PC-9 (cell line): ENCODE measurements at regions not wholly inside any gene's neighbourhood (a gene's known extent, or its start where the extent isn't known, plus 50 kb on each side); places are given as distances from the start of the nearest gene placed in this dataset.

Source experiments
- BruUV-seq: library from RNA; stranded (reverse); fragments of 400-500 nt; replicated peaks from 2 replicates; lab custom pipeline; 2021; lab: Mats Ljungman, UMichigan
- CTCF ChIA-PET: fragments of 300-600 bp; sonication (Branson Sonifier 250); formaldehyde crosslinking; loops from one replicate; lab custom pipeline; 2022; ENCODE audit warnings: antibody characterized with exemption; lab: Charles Lee
- POLR2A ChIA-PET: fragments of 300-600 bp; sonication (Branson Sonifier 250); formaldehyde crosslinking; loops from one replicate; lab custom pipeline; 2022; ENCODE audit warnings: antibody characterized with exemption; ENCODE audit not compliant: unreplicated experiment; lab: Charles Lee
- DNase-seq, 2 experiments: peaks; one replicate each; pipeline versions ENCODE4 v3.0.0 to v3.0.0-alpha.2; 2015 to 2022; ENCODE audit warnings: mixed read lengths in 1 of 2
- H2AFZ ChIP-seq: fragments of 200-600 bp; sonication (generic); 2 replicates; pipeline ENCODE4 v1.8.1; 2017; ENCODE audit warnings: antibody characterized with exemption
- H3F3A ChIP-seq: fragments of 200-600 bp; sonication (generic); 2 replicates; pipeline ENCODE4 v1.8.1; 2017; ENCODE audit warnings: antibody characterized with exemption, mild to moderate bottlenecking, low read depth; ENCODE audit not compliant: insufficient read depth
- H3K27ac ChIP-seq: fragments of 200-600 bp; sonication (generic); 2 replicates; pipeline ENCODE4 v1.6.1; 2016; ENCODE audit warnings: mixed run types
- H3K27me3 ChIP-seq: fragments of 200-600 bp; sonication (generic); 2 replicates; pipeline ENCODE4 v1.6.1; 2016; ENCODE audit warnings: low read depth, mixed run types; ENCODE audit not compliant: insufficient read depth
- H3K36me3 ChIP-seq: fragments of 200-600 bp; sonication (generic); 2 replicates; pipeline ENCODE4 v1.6.1; 2016; ENCODE audit warnings: low read depth, mixed run types
- H3K4me1 ChIP-seq: fragments of 200-600 bp; sonication (generic); replicated peaks from 2 replicates; pipeline ENCODE4 v1.6.1; 2016; ENCODE audit warnings: mixed run types; ENCODE audit not compliant: insufficient read depth
- H3K4me2 ChIP-seq: fragments of 200-600 bp; sonication (generic); 2 replicates; pipeline ENCODE4 v1.6.1; 2017; ENCODE audit warnings: mixed run types
- H3K4me3 ChIP-seq: fragments of 200-600 bp; sonication (generic); 2 replicates; pipeline ENCODE4 v1.6.1; 2016; ENCODE audit warnings: mixed run types
- H3K79me2 ChIP-seq: fragments of 200-600 bp; sonication (generic); 2 replicates; pipeline ENCODE4 v1.6.1; 2017; ENCODE audit warnings: low read depth, mixed run types
- H3K9me2 ChIP-seq: fragments of 200-600 bp; sonication (generic); 2 replicates; pipeline ENCODE4 v1.8.1; 2017; ENCODE audit warnings: mild to moderate bottlenecking; ENCODE audit not compliant: insufficient read depth
- H3K9me3 ChIP-seq: fragments of 200-600 bp; sonication (generic); 2 replicates; pipeline ENCODE4 v1.8.1; 2016; ENCODE audit warnings: low read depth; ENCODE audit not compliant: insufficient read depth
- H4K20me1 ChIP-seq: fragments of 200-600 bp; sonication (generic); 2 replicates; pipeline ENCODE4 v1.8.1; 2017; ENCODE audit not compliant: insufficient read depth
- CTCF ChIP-seq: fragments of 200-600 bp; sonication (generic); conservative IDR thresholded peaks from 2 replicates; pipeline ENCODE4 v1.6.1; 2017; ENCODE audit warnings: mixed run types, antibody characterized with exemption, mild to moderate bottlenecking, moderate library complexity
- EZH2 ChIP-seq: fragments of 200-600 bp; sonication (generic); IDR thresholded peaks from 2 replicates; pipeline ENCODE4 v1.8.0; 2017; ENCODE audit warnings: antibody characterized with exemption, low read depth
- intact Hi-C: fragments of 100-400 bp; cut with micrococcal nuclease; formaldehyde crosslinking; loops from one replicate; pipeline ENCODE4 v1.10.0; 2022; ENCODE audit not compliant: unreplicated experiment

GRCh38 chr5:120152931-120153330 lies 311.2 kb upstream of the PRR16 start:
- POLR2A ChIA-PET = no interaction called here
- H3K9me3 ChIP-seq = no peaks in the 10 kb centered on the region
- CTCF ChIA-PET = no interaction called here
- H4K20me1 ChIP-seq = no peaks in the 10 kb centered on the region
- TF ChIP-seq EZH2 (no peak), CTCF (no peak)
- no peak overlapping the region for H3K4me2 ChIP-seq
- H3K27ac ChIP-seq = no peak overlapping the region
- no peak for DNase-seq
- H3K27me3 ChIP-seq = no peaks in the 10 kb centered on the region
- no peaks in the 10 kb centered on the region for H3K79me2 ChIP-seq
- H2AFZ ChIP-seq = peak overlapping the region; percentile 69
- H3K9me2 ChIP-seq = no peaks in the 10 kb centered on the region
- H3K36me3 ChIP-seq = no peaks in the 10 kb centered on the region
- BruUV-seq = no TSS peak
- intact Hi-C loops = loop anchor here (10.0 kb wide), 1 partner anchor 302 kb away; no protein-coding TSS in a partner anchor
- H3F3A ChIP-seq = no peaks in the 10 kb centered on the region
- H3K4me1 ChIP-seq = no peaks in the 10 kb centered on the region
- H3K4me3 ChIP-seq = no peak overlapping the region

GRCh38 chr5:120153551-120153950 lies 310.5 kb upstream of the PRR16 start:
- no peak overlapping the region for H3K27ac ChIP-seq
- no TSS peak for BruUV-seq

DNA sequence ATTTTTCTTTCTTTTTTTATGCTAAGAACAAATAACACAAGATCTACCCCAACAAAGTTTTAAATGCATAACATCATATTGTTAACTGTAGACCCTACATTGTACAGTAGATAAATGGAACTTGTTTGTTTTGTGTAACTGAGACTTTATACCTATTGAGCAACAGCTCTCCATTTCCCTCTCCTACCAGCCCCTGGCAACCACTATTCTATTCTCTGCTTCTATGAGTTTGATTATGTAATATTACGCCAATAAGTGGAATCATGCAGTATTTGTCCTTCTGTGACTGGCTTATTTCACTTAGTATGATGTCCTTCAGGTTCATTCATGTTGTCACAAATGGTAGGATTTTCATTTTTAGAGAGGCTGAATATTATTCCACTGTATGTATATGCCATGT lies 308.2 kb upstream of the PRR16 start:
- Histone ChIP-seq H3K27me3 (no peaks in the 10 kb centered on the region), H3K9me2 (peaks cover 5% of the 10 kb centered on the region; the same call in 1 of the 2 replicates), H3K27ac (no peak overlapping the region), H2AFZ (no peak overlapping the region), H3K4me2 (no peak overlapping the region), H3K4me3 (no peak overlapping the region), H3F3A (peaks cover 2% of the 10 kb centered on the region; the same call in 1 of the 2 replicates), H3K36me3 (no peaks in the 10 kb centered on the region), H3K9me3 (0 out of 2 replicates have a peak, but pooled peaks cover 3% of the 10 kb centered on the region), H4K20me1 (no peaks in the 10 kb centered on the region), H3K79me2 (no peaks in the 10 kb centered on the region), H3K4me1 (0 out of 2 replicates have a peak, but pooled peaks cover 8% of the 10 kb centered on the region)
- BruUV-seq = no TSS peak
- CTCF ChIA-PET = no interaction called here
- no peak for DNase-seq
- POLR2A ChIA-PET = no interaction called here
- TF ChIP-seq EZH2 (no peak), CTCF (no peak)
- intact Hi-C loops = loop anchor here (10.0 kb wide), 1 partner anchor 299 kb away; no protein-coding TSS in a partner anchor

More at GRCh38 chr5:120153551-120153950, 310.5 kb upstream of the PRR16 start:
- Histone ChIP-seq H3K27me3 (no peaks in the 10 kb centered on the region), H3K4me3 (no peak overlapping the region), H2AFZ (no peak overlapping the region), H3K9me2 (no peaks in the 10 kb centered on the region), H3K4me1 (no peaks in the 10 kb centered on the region), H4K20me1 (no peaks in the 10 kb centered on the region), H3K79me2 (no peaks in the 10 kb centered on the region), H3F3A (no peaks in the 10 kb centered on the region), H3K36me3 (no peaks in the 10 kb centered on the region), H3K4me2 (no peak overlapping the region), H3K9me3 (0 out of 2 replicates have a peak, but pooled peaks cover under 1% of the 10 kb centered on the region)
- intact Hi-C loops = loop anchor here (10.0 kb wide), 1 partner anchor 301 kb away; no protein-coding TSS in a partner anchor
- no peak for DNase-seq
- CTCF ChIA-PET = no interaction called here
- TF ChIP-seq CTCF (no peak), EZH2 (no peak)
- POLR2A ChIA-PET = no interaction called here
